ENCODE measurements at regions not wholly inside any gene's neighbourhood (a gene's known extent, or its start where the extent isn't known, plus 50 kb on each side); places are given as distances from the start of the nearest gene placed in this dataset.

GRCh38 chr6:19153270-19153980 lies 683.7 kb upstream of the ID4 start:
- peak; percentile 75 for DNase-seq (ENCODE audit: low read depth)

GRCh38 chr6:19153981-19154295 lies 683.2 kb upstream of the ID4 start:
- DNase-seq (ENCODE audit: low read depth) = no peak

GRCh38 chr6:19156443-19156842 lies 680.7 kb upstream of the ID4 start:
- no peak for DNase-seq (ENCODE audit: low read depth)

- peak; percentile 6 for DNase-seq (ENCODE audit: low read depth)
These were observed 679.7 kb upstream of the ID4 start for GRCh38 chr6:19157486-19157885.

GRCh38 chr6:19158586-19158985 lies 678.6 kb upstream of the ID4 start:
- DNase-seq (ENCODE audit: low read depth) = peak; percentile 9

- DNase-seq (ENCODE audit: low read depth) = peak; percentile 72
These were observed 678.1 kb upstream of the ID4 start for GRCh38 chr6:19159089-19159488.

GRCh38 chr6:19159561-19159960 lies 677.6 kb upstream of the ID4 start:
- no peak for DNase-seq (ENCODE audit: low read depth)

GRCh38 chr6:19160081-19160730 lies 677.0 kb upstream of the ID4 start:
- DNase-seq (ENCODE audit: low read depth) = no peak

- no peak for DNase-seq (ENCODE audit: low read depth)
These were observed 669.9 kb upstream of the ID4 start for GRCh38 chr6:19167251-19167650.

GRCh38 chr6:19169366-19169765 lies 667.8 kb upstream of the ID4 start:
- DNase-seq (ENCODE audit: low read depth) = no peak

GRCh38 chr6:19175023-19175422 lies 662.1 kb upstream of the ID4 start:
- no peak for DNase-seq (ENCODE audit: low read depth)

- peak; percentile 22 for DNase-seq (ENCODE audit: low read depth)
These were observed 656.7 kb upstream of the ID4 start for GRCh38 chr6:19180348-19181072.

- no peak for DNase-seq (ENCODE audit: low read depth)
These were observed 656.0 kb upstream of the ID4 start for GRCh38 chr6:19181211-19181610.

- DNase-seq (ENCODE audit: low read depth) = no peak
These were observed 643.5 kb upstream of the ID4 start for GRCh38 chr6:19193624-19194023.

- no peak for DNase-seq (ENCODE audit: low read depth)
These were observed 632.7 kb upstream of the ID4 start for GRCh38 chr6:19204445-19204844.

GRCh38 chr6:19205076-19205475 lies 632.1 kb upstream of the ID4 start:
- DNase-seq (ENCODE audit: low read depth) = no peak

- peak; percentile 6 for DNase-seq (ENCODE audit: low read depth)
These were observed 628.0 kb upstream of the ID4 start for GRCh38 chr6:19209202-19209601.

GRCh38 chr6:19210849-19211590 lies 626.1 kb upstream of the ID4 start:
- no peak for DNase-seq (ENCODE audit: low read depth)

- no peak for DNase-seq (ENCODE audit: low read depth)
These were observed 622.9 kb upstream of the ID4 start for GRCh38 chr6:19214231-19214630.

GRCh38 chr6:19219931-19220330 lies 617.2 kb upstream of the ID4 start:
- DNase-seq (ENCODE audit: low read depth) = no peak

- DNase-seq (ENCODE audit: low read depth) = no peak
These were observed 605.1 kb upstream of the ID4 start for GRCh38 chr6:19231878-19232561.

- DNase-seq (ENCODE audit: low read depth) = no peak
These were observed 591.5 kb upstream of the ID4 start for GRCh38 chr6:19245656-19246055.

All from EH (cell line).